Stimulated activated naive CD8-positive, alpha-beta T cell treated with anti-CD3 and anti-CD28 coated beads, Interleukin-15, Interleukin-2, amounts not matched to agents 100 ng/mL and 50 ng/mL, for 24 hours (primary cell): ENCODE measurements at regions not wholly inside any gene's neighbourhood (a gene's known extent, or its start where the extent isn't known, plus 50 kb on each side); places are given as distances from the start of the nearest gene placed in this dataset.
"Not testable (repeated sequence)": the region's sequence is repeated elsewhere in the genome, so short reads cannot be mapped to it uniquely, and the experiment has no call there.

ENCODE experiments used
- H3K27ac Mint-ChIP-seq: one replicate; pipeline ENCODE4 v1.8.0; 2021; ENCODE audit warnings: mild to moderate bottlenecking, mixed read lengths
- H3K27me3 Mint-ChIP-seq: one replicate; pipeline ENCODE4 v1.8.0; 2021; ENCODE audit warnings: mixed read lengths
- H3K36me3 Mint-ChIP-seq: one replicate; pipeline ENCODE4 v1.8.0; 2021; ENCODE audit warnings: low read depth, mixed read lengths
- H3K4me1 Mint-ChIP-seq: one replicate; pipeline ENCODE4 v1.8.0; 2021; ENCODE audit warnings: low read depth, mixed read lengths
- H3K4me3 Mint-ChIP-seq: one replicate; pipeline ENCODE4 v1.8.0; 2021; ENCODE audit warnings: mild to moderate bottlenecking, mixed read lengths
- H3K9me3 Mint-ChIP-seq: one replicate; pipeline ENCODE4 v1.8.0; 2021; ENCODE audit warnings: mixed read lengths

- H3K36me3 Mint-ChIP-seq, result no peaks in the 10 kb centered on the region
- no peaks in the 10 kb centered on the region for H3K27me3 Mint-ChIP-seq
- peaks cover 10% of the 10 kb centered on the region for H3K4me1 Mint-ChIP-seq
- H3K4me3 Mint-ChIP-seq, result no peak overlapping the region
- H3K27ac Mint-ChIP-seq, result no peak overlapping the region
- no peaks in the 10 kb centered on the region for H3K9me3 Mint-ChIP-seq
These were observed 98.7 kb upstream of the USP24 start for GRCh38 chr1:55313903-55314302.

GRCh38 chr1:55311979-55312378 lies 96.8 kb upstream of the USP24 start:
- Mint-ChIP-seq H3K4me3 (no peak overlapping the region), H3K9me3 (no peaks in the 10 kb centered on the region), H3K4me1 (peaks cover 10% of the 10 kb centered on the region), H3K36me3 (no peaks in the 10 kb centered on the region), H3K27ac (no peak overlapping the region), H3K27me3 (no peaks in the 10 kb centered on the region)

GRCh38 chr1:55311057-55311641 lies 96.0 kb upstream of the USP24 start:
- Mint-ChIP-seq H3K4me3 (no peak overlapping the region), H3K27ac (no peak overlapping the region), H3K9me3 (no peaks in the 10 kb centered on the region), H3K4me1 (peaks cover 10% of the 10 kb centered on the region), H3K27me3 (no peaks in the 10 kb centered on the region), H3K36me3 (no peaks in the 10 kb centered on the region)

- Mint-ChIP-seq H3K4me1 (peaks cover 10% of the 10 kb centered on the region), H3K36me3 (no peaks in the 10 kb centered on the region), H3K9me3 (no peaks in the 10 kb centered on the region), H3K27me3 (no peaks in the 10 kb centered on the region), H3K4me3 (no peak overlapping the region), H3K27ac (no peak overlapping the region)
These were observed 95.4 kb upstream of the USP24 start for GRCh38 chr1:55310505-55310971.

- Mint-ChIP-seq H3K27me3 (peaks cover under 1% of the 10 kb centered on the region), H3K36me3 (no peaks in the 10 kb centered on the region), H3K4me3 (no peak overlapping the region), H3K9me3 (no peaks in the 10 kb centered on the region), H3K4me1 (peaks cover 10% of the 10 kb centered on the region), H3K27ac (no peak overlapping the region)
These were observed 94.8 kb upstream of the USP24 start for GRCh38 chr1:55309786-55310504.

- Mint-ChIP-seq H3K4me3 (no peak overlapping the region), H3K27ac (no peak overlapping the region), H3K36me3 (no peaks in the 10 kb centered on the region), H3K27me3 (peaks cover 3% of the 10 kb centered on the region), H3K9me3 (no peaks in the 10 kb centered on the region), H3K4me1 (peaks cover 10% of the 10 kb centered on the region)
These were observed 93.9 kb upstream of the USP24 start for GRCh38 chr1:55309053-55309452.

GRCh38 chr1:55305735-55306134 lies 90.6 kb upstream of the USP24 start:
- Mint-ChIP-seq H3K36me3 (no peaks in the 10 kb centered on the region), H3K27ac (no peak overlapping the region), H3K9me3 (no peaks in the 10 kb centered on the region), H3K4me3 (no peak overlapping the region), H3K4me1 (peaks cover 4% of the 10 kb centered on the region), H3K27me3 (peaks cover 3% of the 10 kb centered on the region)

- Mint-ChIP-seq H3K4me3 (no peak overlapping the region), H3K4me1 (no peaks in the 10 kb centered on the region), H3K9me3 (no peaks in the 10 kb centered on the region), H3K27me3 (peaks cover 3% of the 10 kb centered on the region), H3K36me3 (no peaks in the 10 kb centered on the region), H3K27ac (no peak overlapping the region)
These were observed 89.1 kb upstream of the USP24 start for GRCh38 chr1:55304229-55304740.

GRCh38 chr1:55302972-55303371 lies 87.8 kb upstream of the USP24 start:
- Mint-ChIP-seq H3K36me3 (no peaks in the 10 kb centered on the region), H3K27me3 (peaks cover 3% of the 10 kb centered on the region), H3K27ac (no peak overlapping the region), H3K4me1 (no peaks in the 10 kb centered on the region), H3K9me3 (no peaks in the 10 kb centered on the region), H3K4me3 (no peak overlapping the region)

- Mint-ChIP-seq H3K9me3 (no peaks in the 10 kb centered on the region), H3K4me1 (no peaks in the 10 kb centered on the region), H3K27ac (no peak overlapping the region), H3K27me3 (peaks cover 3% of the 10 kb centered on the region), H3K4me3 (no peak overlapping the region), H3K36me3 (no peaks in the 10 kb centered on the region)
These were observed 86.7 kb upstream of the USP24 start for GRCh38 chr1:55301912-55302311.

- no peak overlapping the region for H3K27ac Mint-ChIP-seq
- H3K4me3 Mint-ChIP-seq, result no peak overlapping the region
- peaks cover 3% of the 10 kb centered on the region for H3K27me3 Mint-ChIP-seq
- no peaks in the 10 kb centered on the region for H3K36me3 Mint-ChIP-seq
- no peaks in the 10 kb centered on the region for H3K4me1 Mint-ChIP-seq
- H3K9me3 Mint-ChIP-seq, result no peaks in the 10 kb centered on the region
These were observed 85.8 kb upstream of the USP24 start for GRCh38 chr1:55300975-55301374.

- Mint-ChIP-seq H3K4me1 (no peaks in the 10 kb centered on the region), H3K27ac (no peak overlapping the region), H3K27me3 (peaks cover 4% of the 10 kb centered on the region), H3K9me3 (no peaks in the 10 kb centered on the region), H3K36me3 (no peaks in the 10 kb centered on the region), H3K4me3 (no peak overlapping the region)
These were observed 83.2 kb upstream of the USP24 start for GRCh38 chr1:55298167-55298894.

- not testable (repeated sequence) for H3K4me1 Mint-ChIP-seq, H3K27ac Mint-ChIP-seq, H3K9me3 Mint-ChIP-seq, H3K4me3 Mint-ChIP-seq, H3K36me3 Mint-ChIP-seq, H3K27me3 Mint-ChIP-seq
These were observed 81.1 kb upstream of the USP24 start for GRCh38 chr1:55296247-55296646.

- Mint-ChIP-seq H3K36me3 (no peaks in the 10 kb centered on the region), H3K4me1 (peaks cover 27% of the 10 kb centered on the region), H3K27ac (peak overlapping the region; percentile 37), H3K9me3 (no peaks in the 10 kb centered on the region), H3K4me3 (no peak overlapping the region), H3K27me3 (peaks cover 7% of the 10 kb centered on the region)
These were observed 74.5 kb upstream of the USP24 start for GRCh38 chr1:55289614-55290013.

GRCh38 chr1:55289042-55289441 lies 73.9 kb upstream of the USP24 start:
- Mint-ChIP-seq H3K36me3 (no peaks in the 10 kb centered on the region), H3K4me1 (peaks cover 27% of the 10 kb centered on the region), H3K4me3 (no peak overlapping the region), H3K9me3 (no peaks in the 10 kb centered on the region), H3K27ac (peak overlapping the region; percentile 16), H3K27me3 (peaks cover 5% of the 10 kb centered on the region)
